HG03378 (cell line): ENCODE measurements at regions not wholly inside any gene's neighbourhood (a gene's known extent, or its start where the extent isn't known, plus 50 kb on each side); places are given as distances from the start of the nearest gene placed in this dataset.

Experiments
- ATAC-seq: cut with Tn5 transposase; IDR thresholded peaks from one replicate; pipeline ENCODE4 v1.9.1; 2021; ENCODE audit warnings: mild to moderate bottlenecking, moderate library complexity; ENCODE audit not compliant: unreplicated experiment

GRCh38 chr13:106867249-106867648 is 299.3 kb upstream of the ARGLU1 start:
- no peak for ATAC-seq

DNA sequence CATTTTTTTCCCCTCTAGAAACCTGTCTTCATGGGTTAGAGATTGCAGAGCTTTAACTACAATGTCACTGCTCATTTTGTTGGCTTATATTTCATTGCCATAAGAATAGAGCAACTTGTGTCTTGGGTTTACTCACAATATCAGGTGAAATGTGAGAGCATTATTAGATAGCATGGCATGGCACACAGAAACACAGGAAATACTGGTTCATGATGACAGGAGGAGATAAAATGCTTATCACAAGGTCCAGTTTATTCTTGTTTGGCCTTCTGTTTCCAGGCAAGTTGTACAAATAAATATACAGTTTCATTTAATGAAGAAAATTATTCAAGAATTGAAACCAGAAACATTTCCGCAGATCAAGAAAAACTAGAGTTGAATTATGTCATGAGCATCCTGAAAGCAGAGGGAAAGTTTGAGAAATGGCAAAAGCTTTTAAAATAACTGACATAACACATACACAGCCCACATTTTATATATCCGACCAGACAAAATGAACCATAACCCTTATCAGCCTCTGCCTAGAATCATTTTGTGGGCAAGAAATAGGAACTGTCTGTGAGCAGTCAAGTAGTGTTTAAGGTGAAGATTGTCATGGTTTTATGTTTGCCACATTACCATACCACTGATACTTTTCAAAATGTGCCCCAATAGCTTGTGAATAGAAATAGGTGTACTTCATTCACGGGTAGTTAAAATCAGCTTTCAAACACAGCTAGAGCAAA is 297.9 kb upstream of the ARGLU1 start:
- no peak for ATAC-seq

DNA sequence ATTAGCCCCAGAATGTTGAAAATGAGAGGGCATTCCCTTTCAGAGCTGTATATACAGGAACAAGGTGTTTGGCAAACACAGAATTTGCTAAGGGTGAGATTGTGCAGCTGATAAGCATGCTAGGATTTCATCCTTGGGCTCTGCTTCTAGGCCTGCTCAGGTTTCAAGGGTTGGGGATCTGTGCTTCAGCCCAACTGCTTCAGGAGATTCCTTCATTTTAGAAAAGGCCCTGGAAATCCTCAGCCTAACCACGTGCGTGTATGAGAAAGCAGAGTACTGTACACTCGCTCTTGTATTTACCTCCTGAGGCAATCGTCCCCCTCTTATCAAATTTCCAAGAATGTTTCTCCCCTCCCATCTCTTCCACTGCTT is 291.6 kb upstream of the ARGLU1 start:
- ATAC-seq: no peak

GRCh38 chr13:106858903-106859532 is 291.1 kb upstream of the ARGLU1 start:
- ATAC-seq: no peak

- no peak for ATAC-seq
These were observed 284.5 kb upstream of the ARGLU1 start for GRCh38 chr13:106852436-106852835.

DNA sequence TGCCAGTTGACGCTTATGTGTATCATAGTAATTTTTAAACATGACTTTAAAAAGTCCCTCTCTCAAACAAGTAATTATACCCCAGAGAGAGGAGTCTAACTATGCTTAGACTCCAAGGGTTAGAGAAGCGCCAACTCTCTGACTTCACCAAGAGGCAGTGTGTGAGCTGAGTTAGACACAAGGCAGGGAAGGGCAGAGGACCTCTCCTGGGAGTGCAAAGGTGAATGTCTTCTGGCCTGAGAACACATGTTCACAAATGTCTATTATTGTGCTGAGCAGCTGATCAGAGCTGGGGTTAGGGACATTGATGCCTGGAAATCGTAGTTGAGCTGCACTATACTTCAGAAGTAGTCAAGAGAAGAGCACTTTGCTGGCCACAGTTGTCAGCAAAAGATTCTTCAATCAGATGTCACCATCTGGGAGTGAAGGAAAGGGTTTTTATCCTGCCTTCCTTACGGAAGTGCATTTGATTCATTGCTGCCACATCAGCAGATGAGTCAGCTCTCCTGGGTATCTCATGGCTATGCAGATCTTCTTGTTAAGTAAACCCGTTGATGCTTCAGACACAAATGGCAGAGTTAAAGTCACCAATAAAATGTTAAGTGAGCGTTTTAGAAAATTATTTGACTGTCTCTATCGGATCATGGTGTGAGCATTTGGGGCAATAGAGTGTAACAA is 283.2 kb upstream of the ARGLU1 start:
- ATAC-seq: no peak

GRCh38 chr13:106846571-106847448 is 278.9 kb upstream of the ARGLU1 start:
- no peak for ATAC-seq

DNA sequence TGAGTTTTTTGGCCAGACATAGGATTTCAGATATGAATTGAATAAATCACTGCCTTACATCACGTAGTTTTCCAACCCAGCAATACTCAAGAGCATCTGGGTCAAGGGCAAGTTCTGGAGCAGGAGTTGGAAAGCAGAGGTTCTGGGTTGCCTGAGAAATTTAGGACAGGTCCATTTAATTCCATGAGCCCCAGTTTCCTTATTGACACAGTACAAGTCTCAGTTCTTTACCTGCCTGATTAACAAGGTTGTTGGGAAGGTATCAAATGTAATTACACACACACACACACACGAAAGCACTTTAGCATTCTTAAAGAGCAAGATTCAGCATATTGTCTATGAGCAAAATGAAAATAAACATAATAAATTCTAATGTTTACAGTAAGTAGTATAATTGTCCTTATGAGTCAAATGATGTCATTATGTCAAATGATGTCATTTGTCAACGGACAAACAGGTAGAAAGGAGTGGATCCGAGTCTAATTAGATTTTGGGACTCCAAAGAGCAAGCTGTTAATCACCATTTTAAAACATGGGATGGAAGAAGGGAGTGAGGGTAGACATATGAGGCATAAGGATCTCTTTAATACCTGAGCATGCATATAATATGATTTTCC is 268.4 kb upstream of the ARGLU1 start:
- no peak for ATAC-seq

DNA sequence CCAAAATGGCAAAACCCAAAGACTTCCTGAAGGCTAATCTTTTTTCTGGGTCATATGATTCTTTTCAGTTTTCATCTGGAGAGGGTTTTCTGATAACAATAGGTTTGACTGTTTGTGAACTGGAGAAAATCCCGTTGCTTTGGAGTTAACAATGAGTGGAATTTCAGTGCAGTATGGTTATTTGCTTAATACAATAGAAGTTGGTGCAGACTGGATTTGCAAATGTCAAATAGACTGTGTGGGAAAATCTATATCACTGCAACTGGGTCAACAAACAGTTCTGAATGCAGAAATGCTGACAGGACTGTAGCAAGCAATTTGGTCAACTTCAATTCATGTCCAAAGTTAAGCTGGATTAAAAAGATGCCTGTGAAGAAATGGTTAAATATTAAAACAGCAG is 267.5 kb upstream of the ARGLU1 start:
- no peak for ATAC-seq

- no peak for ATAC-seq
These were observed 254.0 kb upstream of the ARGLU1 start for GRCh38 chr13:106821979-106822378.

- ATAC-seq: no peak
These were observed 251.7 kb upstream of the ARGLU1 start for GRCh38 chr13:106819413-106820180.

- no peak for ATAC-seq
These were observed 251.0 kb upstream of the ARGLU1 start for GRCh38 chr13:106818971-106819370.

- no peak for ATAC-seq
These were observed 247.6 kb upstream of the ARGLU1 start for GRCh38 chr13:106815545-106815944.

DNA sequence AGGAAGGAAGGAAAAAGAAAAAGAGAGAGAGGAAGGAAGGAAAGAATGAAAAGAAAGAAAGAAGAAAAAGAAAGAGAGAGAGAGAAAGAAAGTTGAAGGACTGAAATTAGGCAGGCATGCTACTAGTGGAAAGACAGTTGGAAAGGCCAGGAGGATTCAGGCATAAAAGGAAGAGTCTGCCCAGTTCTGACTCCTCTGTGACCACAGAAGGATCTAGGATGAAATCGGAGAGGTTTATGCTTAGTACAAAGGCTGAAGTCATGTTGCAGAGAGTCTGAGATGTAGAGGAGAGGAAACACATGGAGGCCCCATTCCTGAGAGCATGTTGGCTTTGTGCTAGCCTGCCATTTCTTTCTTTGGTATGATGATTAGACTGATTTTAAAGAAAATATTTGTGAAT is 246.5 kb upstream of the ARGLU1 start:
- ATAC-seq: no peak

GRCh38 chr13:106810069-106810468 is 242.1 kb upstream of the ARGLU1 start:
- no peak for ATAC-seq

GRCh38 chr13:106804991-106805390 is 237.1 kb upstream of the ARGLU1 start:
- ATAC-seq: no peak

- ATAC-seq: no peak
These were observed 235.0 kb upstream of the ARGLU1 start for GRCh38 chr13:106802917-106803316.

- ATAC-seq: no peak
These were observed 231.9 kb upstream of the ARGLU1 start for GRCh38 chr13:106799781-106800335.

- no peak for ATAC-seq
These were observed 229.2 kb upstream of the ARGLU1 start for GRCh38 chr13:106797081-106797640.
